A172 (cell line): ENCODE measurements at regions not wholly inside any gene's neighbourhood (a gene's known extent, or its start where the extent isn't known, plus 50 kb on each side); places are given as distances from the start of the nearest gene placed in this dataset.
"Not testable (repeated sequence)": the region's sequence is repeated elsewhere in the genome, so short reads cannot be mapped to it uniquely, and the experiment has no call there.

Source experiments
- DNase-seq: peaks from one replicate; pipeline ENCODE4 v3.0.0-alpha.2; 2015; ENCODE audit warnings: low spot score

DNA sequence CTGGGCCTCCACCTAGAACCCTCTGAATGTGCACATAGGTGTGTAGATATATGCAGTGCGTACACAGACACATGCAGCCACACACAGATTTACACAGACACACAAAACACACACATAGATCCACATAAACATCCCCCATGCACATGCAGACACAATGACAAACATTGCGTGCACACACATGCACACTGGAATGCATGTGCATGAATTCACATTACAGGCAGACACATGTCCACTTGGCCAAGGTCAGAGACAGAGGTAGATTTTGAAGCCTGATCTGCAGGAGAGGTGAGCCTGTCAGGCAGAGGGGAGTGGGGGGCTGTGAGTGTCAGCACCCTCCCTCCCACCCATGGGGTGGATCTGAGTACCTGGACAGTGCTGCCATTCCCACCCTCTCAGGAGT, 338.5 kb downstream of the PTPRU start:
- DNase-seq: no peak

DNA sequence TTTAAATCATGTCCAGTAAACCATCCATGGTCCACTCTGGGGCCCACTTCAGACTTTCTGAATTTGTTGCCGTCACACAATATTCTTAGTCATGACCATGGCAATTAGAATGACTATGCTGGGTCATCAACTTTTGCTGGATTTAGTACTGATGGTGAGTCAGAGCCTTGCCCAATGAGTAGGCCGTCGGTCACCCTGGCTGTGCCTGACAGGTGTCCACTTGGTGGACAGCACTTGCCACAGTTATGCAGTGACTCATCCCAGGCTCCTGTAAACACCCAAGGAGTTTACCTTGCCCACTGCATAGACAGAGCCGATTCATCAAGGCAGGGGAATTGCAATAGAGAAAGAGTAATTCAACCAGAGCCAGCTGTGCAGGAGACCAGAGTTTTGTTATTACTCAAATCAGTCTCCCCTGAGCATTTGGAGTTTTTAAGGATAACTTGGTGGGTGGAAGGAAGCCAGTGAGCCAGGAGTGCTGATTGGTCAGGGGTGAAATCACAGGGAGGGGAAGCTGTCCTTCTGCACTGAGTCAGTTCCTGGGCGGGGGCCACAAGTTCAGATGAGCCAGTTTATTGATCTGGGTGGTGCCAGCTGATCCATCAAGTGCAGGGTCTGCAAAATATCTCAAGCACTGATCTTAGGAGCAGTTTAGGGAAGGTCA, 333.8 kb downstream of the PTPRU start:
- peak; percentile 97 for DNase-seq

DNA sequence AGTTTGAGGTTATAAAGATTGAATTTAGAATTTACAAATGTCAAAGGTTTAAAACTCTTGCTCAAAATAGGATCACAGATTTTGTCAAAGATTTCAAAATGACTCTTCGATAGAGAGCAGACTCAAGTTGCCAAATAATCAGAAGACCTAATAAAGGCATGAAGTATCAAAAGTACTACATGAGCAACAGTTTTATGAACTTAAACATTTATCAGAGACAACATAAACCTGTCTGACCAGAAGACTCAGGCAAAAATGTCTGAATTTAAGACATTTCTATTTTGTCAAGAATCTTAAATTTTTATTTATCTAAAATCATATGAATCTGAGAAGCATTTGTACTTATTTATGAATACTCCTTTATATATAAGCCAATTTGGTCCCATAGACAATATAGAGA, 330.9 kb downstream of the PTPRU start:
- no peak for DNase-seq

DNA sequence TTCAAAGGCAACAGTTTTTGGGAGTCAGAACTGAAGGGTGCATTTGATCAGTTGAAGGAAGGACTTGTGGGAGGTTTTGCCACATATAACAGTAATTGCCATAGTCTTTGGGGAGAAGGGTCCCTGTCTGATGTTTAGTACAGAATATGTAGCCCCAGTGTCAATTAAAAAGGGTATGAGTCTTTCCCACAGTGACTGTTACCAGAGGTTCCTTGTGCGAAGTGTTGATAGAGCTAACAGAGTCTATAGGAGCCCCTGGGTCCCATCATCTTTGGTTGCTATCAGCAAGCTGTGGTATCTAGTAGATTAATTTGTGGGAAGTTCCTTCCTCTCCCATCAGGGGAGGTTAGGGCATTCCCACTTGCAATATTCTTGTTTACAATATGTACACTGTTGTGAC, 329.2 kb downstream of the PTPRU start:
- no peak for DNase-seq

DNA sequence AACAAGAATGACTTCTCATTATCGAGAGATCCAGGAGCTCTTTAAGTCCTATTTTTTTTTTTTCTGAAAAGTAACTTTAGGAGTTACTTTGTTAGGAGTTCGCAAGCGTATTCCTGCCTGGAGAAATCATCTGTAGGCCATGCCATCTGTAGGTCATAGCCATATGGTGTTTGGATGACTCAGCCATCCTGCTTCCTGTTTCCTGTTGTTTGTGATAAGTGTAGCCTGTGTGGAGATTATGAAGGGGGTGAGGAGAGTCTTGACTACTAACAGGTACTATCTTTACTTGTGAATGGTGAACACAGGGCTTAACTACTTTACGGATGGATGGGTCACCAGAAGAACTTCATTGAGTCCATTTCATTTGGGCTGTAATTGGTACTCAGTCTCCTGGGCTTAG, 327.2 kb downstream of the PTPRU start:
- DNase-seq: peak; percentile 59

DNA sequence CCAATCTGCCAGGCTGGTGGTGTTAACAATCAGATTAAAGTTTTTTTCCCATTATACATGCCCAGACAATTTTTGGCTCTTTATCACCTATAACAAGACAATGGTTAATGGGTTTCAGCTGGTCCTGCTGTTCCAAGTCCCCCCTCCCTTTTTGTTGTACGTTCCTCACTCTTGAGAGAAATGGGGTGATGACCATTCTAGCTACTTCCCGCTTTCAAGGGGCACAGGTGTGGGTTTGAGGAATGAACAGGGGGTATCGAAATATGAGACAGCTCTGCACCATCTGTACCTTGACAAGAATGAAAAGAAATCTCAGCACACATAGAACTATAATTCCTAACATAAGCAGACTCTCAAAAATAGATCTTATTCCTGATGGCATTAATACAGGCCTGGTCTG, 326.8 kb downstream of the PTPRU start:
- DNase-seq: no peak

DNA sequence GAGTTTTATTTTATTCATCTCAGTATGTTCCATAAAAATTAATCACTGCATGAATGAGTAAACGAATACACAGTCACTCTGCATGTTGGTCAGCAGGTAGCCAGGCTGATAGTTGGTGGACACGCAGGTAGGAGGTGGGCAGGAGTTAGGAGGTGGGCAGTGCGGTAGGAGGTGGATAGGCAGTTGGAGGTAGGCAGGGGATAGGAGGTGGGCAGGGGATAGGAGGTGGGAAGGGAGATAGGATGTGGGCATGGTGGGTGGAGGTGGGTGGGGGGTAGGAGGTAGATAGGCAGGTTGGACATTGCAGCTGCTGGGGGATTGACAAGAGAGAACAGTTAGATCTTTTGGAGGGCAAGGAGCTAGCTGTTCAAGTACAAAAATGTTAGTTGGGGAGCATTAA, 322.7 kb downstream of the PTPRU start:
- no peak for DNase-seq

DNA sequence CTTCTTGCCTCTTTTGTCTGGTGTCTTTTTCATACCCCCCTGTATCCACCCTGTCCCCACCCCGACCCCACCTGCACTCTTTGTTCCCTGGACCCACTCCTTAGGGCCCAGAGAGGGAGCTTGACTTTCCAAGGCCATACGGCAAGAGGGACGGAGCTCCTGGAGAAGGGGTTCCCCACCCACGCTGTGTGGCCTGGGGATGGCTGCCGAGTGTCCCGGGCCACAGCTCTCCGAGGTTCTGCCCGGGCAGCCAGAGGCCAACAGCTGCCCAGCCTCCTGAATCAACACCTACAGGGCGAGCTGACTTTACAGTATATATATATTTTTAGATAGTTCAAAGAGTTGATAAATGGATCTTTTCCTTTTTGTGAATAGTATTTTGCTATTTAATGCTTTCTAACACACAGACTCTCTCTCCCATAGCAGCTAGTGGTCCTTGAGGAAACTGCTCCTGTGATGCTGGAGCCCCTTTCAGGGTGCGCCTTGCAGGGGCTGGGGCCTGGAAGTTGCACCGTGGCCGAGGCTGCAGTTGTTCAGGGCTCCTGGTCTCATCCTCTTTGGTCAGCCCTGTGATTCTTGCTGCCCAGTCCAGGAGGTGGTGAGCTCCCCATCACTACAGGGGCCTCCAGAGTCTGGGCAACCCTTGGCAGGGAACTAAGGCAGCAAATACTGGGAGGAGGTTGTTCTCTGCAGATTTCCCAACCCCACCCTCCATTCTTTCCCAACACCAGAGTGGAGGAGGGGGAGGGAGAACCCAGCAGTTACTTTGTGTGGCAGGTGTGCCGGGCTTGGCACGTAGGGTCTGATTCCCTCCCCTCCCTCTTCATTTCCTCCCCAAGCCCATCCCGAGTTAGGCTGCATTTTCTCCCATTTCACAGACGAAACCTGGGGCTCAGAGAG, 321.6 kb downstream of the PTPRU start:
- no peak for DNase-seq

DNA sequence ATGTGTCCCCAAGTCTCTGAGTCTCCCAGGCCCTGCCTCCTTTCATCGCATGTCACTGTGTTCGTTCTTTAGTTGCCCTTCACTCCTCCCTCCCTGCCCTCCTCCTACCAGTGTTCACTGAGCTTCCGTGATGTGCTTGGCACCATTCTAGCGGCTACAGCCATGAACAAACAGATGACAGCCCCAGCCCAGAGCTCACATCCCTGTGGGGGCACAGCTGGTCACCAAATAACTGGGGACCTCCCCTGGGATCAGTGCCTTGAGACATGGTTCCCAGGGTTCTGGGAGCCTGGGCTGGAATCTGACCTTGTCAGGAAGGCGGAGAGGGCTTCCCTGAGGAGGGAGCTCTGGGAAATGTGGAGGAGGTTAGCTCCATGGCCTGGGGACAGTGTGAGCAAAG, 320.7 kb downstream of the PTPRU start:
- DNase-seq: no peak

DNA sequence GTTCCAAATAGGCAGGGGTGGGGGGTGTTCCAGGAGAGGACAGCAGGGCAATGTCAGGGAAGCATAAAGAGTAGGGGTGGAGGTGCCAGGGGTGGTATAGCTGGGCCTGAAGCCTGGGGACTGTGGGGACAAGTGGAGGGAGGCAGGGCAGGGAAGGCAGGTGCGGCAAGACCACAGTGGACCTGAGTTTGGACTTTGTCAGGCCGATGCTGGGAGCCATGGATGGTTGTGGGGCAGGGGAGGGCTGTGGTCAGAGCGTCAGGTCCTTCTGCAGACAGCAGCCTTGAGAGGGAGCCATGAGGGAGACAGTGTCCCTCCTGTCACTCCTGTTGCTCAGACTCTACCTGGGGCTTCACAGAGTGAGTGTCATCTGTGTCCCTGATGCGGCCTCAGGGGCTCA, 320.3 kb downstream of the PTPRU start:
- DNase-seq: no peak

DNA sequence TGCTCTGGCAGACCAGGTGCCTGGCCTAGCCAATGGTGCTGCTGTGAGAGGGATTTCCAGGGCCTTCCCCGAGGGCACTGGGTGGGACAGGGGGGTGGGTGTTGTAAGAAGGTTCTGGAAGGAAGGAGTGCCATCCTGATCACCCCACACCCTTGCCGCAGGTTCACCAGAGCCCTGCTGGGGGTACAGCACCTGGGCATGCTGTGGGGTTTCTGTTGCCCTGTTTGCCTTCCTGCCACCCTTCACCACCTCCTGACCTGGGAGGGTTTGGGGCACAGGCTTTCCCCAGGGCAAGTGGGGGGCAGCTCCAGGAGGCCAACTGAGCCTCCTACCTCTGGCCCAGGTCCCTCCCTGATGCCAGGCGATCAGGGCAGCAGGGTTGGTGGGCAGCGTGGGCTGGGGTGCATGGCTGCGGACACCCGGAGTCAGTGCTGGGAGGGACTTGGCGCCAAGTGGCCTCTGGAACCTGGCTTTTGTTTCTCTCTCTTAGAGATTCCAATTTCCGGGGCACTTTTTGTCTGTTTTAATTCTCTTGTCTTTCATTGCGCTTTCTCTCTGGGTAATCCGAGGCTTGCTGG, 318.8 kb downstream of the PTPRU start:
- no peak for DNase-seq

DNA sequence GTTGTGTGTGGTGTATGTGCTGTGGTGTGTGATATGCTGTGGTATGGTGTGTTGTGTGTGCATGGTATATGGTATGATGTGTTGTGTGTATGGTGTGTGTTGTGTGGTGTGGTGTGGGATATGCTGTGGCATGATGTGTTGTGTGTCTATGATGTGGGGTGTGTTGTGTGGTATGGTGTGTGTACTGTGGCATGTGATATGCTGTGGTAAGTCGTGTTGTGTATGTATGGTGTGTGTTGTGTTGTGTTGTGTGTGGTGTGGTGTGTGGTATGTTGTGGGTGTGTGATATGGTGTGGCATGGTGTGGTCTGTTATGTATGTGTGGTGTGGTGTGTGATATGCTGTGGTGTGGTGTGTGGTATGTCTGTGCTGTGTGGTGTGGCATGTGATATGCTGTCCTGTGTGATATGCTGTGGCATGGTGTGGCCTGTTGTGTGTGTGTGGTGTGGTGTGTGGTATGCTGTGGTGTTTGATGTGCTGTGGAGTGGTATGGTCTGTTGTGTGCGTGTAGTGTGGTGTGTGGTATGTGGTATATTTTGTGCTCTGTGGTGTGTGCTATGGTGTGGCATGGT, 318.0 kb downstream of the PTPRU start:
- no peak for DNase-seq

DNA sequence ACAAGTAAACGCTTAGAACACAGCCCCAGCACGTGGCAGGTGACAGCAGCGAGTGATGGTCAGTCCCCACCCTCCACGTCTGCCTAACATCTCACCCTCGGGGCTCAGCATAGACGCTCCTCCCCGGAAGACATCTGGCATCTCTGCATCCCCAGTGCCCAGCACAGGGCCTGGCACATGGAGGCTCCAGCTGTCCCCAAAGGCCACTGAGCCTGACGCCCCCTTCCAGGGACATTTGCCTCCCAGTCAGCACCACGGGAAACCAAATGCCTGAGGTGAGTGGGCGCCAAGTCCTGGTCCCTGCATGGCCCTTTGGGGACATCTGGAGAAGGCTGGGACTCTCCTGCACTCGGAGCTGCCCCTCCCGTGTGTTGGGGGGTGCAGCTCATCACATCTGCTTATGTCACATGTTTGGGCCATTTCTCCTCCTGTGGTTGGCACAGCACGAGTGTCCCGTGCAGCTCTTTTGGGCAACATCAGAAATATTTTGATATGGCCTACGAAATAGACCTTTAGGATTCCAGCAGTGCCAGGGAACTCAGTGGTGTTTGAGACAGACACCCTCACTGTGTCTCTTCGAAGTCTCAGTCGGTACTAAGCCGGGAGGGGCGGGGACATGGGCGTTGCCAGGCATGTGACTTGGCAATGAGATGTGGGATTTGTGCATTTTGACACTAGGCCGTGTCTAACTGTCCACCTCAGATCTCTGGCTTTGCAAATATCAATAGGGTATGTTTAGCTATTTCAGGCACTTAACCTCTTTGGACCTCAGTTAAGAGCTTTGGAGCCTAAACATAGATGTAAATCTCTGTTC, 315.0 kb downstream of the PTPRU start:
- no peak for DNase-seq

DNA sequence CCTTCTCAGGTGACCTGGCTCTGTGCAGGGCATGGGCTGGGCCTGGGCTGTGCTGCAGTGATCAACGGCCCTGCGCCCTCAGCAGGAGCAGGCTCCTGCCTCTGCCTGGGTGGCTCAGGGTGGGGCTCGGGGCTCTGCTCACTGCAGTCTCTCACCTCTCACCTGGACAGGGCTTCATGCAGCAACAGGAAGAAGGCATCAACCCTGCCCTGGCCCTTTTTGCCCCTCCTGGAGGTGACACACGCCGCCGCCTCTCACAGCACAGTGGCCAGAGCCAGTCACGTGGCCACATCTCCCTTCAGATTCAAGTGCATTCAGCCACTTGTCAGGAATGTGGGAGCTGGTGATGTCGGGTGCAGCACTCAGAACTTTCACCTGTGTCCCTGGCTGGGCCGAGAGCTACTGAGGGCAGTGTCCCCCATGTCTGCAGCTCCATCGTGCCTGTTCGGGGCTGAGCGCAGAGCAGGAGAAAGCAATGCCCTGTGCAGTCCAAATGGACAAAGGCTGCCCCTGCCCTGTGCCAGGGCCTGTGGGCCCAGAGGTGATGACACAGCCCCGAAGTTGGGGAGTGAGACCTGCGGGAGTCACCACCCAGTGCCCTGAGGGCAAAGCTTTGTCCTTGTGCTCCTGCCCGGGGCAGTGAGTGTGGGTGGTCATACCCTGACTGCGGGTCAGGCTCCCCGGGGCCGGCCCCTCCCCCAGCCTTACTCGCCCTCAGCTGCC, 314.0 kb downstream of the PTPRU start:
- DNase-seq: no peak

DNA sequence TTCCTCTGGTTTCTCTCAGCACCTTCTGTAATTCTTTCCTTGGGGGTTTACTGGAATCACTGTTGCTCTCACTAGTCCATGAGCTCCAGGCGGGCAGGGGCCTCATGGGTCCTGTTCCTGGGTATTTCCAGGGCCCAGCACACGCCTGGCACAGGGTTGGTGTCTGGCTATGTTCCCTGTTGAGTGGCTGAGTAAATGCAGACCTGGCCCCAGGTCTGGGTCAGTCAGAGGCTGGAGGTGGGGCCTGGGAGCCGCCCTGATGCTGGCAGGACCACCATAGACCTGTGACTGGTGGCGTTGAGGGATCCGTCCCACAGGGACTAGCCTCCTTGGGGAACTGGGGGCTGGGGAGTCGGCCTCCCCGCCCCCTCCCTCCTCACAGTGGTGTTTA, 313.4 kb downstream of the PTPRU start:
- not testable (repeated sequence) for DNase-seq

DNA sequence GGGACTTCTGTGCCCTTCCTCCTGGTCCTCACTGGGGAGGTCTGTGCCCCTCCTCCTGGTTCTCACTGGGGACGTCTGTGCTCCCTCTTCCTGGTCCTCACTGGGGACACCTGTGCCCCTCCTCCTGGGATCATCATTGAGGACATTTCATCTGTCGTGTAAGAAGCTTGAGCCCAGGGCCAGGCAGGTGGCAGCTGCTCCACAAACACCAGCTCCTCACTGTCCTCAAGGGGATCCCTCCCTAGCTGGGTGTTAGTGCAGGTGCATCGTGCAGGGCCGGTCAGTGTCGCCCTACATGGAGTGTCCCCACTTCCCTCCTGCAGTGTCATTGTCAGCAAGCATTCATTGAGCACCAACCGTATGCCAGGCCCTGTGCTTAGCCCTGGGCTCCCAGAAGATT, 312.7 kb downstream of the PTPRU start:
- DNase-seq: no peak

DNA sequence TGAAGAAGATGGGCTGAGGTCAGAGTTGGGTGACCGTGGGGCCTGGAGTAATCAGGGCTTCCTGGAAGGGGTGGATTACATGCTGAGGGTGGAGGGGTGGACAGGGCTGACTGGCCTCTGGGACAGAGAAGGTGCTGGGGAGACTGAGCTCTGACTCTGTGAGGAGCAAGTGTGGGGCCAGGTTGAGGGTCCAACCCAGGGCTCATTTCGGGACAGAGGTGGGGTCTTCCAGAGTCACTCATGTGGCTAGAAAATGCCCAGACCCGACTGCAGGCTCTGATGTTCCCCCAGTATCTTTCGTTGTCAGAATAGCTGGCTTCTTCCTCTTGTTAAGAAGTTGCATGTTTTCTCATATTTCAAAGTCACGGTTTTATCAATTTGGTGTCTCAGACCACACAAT, 311.8 kb downstream of the PTPRU start:
- no peak for DNase-seq

DNA sequence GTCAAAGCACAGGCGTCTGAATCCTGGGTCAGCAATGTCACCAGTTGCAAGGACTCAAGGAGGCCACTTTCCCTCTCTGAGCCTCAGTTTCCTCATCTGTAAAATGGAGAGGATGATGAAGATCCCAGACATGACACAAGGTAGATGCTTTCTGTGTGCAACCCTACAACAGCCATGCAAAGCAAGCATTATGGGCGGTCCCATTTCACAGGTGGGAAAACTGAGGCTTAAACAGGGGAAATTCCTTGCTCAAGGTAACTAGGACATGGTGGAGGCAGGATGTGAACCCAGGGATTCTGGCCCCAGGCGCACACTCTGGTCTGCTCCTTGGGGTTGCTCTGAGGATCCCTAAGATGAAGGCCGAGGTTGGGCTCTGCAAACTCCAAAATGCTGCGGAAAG, 311.0 kb downstream of the PTPRU start:
- no peak for DNase-seq

DNA sequence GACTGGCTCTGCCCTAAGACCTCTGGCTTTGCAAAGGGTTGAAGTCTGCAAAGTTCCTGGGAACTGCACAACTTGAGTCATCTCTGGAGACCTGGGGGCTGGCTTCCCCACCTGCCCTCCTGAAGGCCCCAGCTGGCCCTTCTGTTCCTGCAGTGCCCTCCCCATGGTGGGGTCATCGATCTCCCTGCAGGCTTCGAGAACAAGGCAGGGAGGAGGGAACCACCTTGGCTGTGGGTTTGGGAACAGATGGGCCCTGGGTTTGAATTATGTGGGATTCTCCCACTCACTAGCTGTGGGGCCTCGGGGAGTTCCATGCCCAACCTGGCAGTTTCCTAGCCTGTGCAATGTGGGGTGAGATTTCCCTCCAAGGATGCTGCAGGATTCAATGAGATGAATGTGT, 310.2 kb downstream of the PTPRU start:
- DNase-seq: no peak

DNA sequence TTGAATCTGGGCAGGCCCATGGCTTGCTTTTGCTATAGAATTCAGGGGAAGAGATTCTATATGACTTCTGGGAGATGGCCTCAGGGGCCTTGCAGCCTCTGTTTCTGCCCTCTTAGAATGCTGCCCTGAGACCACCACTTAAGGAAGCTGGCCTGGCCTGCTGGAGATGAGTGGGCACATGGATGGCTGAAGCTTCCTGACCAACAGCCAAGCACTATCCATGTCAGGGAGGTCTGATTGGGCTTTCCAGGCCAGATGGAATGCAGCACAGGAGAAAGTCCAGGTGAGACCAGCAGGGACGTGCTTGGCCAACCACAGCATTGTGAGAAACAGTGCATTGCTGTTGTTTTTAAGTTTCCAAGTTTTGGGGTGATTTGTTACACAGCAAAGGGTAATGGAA, 308.1 kb downstream of the PTPRU start:
- DNase-seq: no peak

DNA sequence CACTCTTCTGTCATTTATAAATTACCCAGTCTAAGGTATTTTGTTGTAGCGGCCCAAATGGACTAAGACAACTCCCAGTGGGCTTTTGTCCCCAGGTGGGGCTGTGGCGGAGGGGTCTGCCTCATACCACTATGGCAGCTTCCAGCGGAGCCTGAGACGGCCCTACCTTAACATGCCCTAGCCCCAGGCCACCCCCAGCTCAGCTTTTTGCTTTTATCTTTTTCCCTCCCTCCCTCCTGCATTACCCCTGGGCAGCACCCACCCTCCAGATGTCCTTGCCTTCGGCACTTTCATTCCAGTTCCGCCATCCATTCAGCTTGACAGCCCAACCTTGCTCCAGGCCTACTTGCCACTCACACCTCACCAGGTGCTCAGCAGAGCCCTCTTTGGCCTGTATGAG, 307.3 kb downstream of the PTPRU start:
- DNase-seq: no peak
